HepG2 (cell line): ENCODE measurements at regions not wholly inside any gene's neighbourhood (a gene's known extent, or its start where the extent isn't known, plus 50 kb on each side); places are given as distances from the start of the nearest gene placed in this dataset.

ENCODE experiments used
- ARID2 ChIP-seq: sonication (generic); formaldehyde crosslinking; IDR thresholded peaks from 2 replicates; pipeline ENCODE4 v1.8.1; 2022; ENCODE audit warnings: mild to moderate bottlenecking, missing genetic modification reagents, borderline replicate concordance
- ARID3A ChIP-seq: IDR thresholded peaks from 2 replicates; pipeline ENCODE4 v1.6.1; 2012; ENCODE audit warnings: low read depth, low read length, improper control_type of control experiment
- ATF3 ChIP-seq: sonication (generic); formaldehyde crosslinking; IDR thresholded peaks from 2 replicates; pipeline ENCODE4 v1.4.0; 2020; ENCODE audit warnings: missing genetic modification reagents
- EHMT2 ChIP-seq: fragments of 200-600 bp; sonication (generic); IDR thresholded peaks from 2 replicates; pipeline ENCODE4 v1.7.0; 2017; ENCODE audit warnings: antibody characterized with exemption, low read depth, low read length, borderline replicate concordance
- FIP1L1 ChIP-seq: fragments of 200-400 bp; formaldehyde crosslinking; IDR thresholded peaks from 2 replicates; pipeline ENCODE4 v1.6.1; 2018; ENCODE audit warnings: low read depth, mild to moderate bottlenecking, low read length, moderate library complexity, borderline replicate concordance; ENCODE audit not compliant: insufficient read depth
- IKZF4 ChIP-seq: sonication (generic); formaldehyde crosslinking; IDR thresholded peaks from 2 replicates; pipeline ENCODE4 v1.5.1; 2020; ENCODE audit warnings: borderline replicate concordance, mild to moderate bottlenecking, low read depth, missing genetic modification reagents; ENCODE audit errors: not compliant biosample characterization
- MED1 ChIP-seq: sonication (generic); formaldehyde crosslinking; IDR thresholded peaks from 2 replicates; pipeline ENCODE4 v1.4.0; 2020; ENCODE audit warnings: missing genetic modification reagents
- PAF1 ChIP-seq: IDR thresholded peaks from 2 replicates; pipeline ENCODE4 v1.6.1; 2016; ENCODE audit warnings: missing genetic modification reagents, missing compliant biosample characterization
- PCBP1 ChIP-seq: fragments of 200-400 bp; formaldehyde crosslinking; IDR thresholded peaks from 2 replicates; pipeline ENCODE4 v1.6.1; 2017; ENCODE audit warnings: mild to moderate bottlenecking, low read depth, low read length, borderline replicate concordance
- RAD21 ChIP-seq: fragments of 450-650 bp; formaldehyde crosslinking; IDR thresholded peaks from 2 replicates; pipeline ENCODE4 v1.5.0; 2020; ENCODE audit warnings: mild to moderate bottlenecking
- SMC3 ChIP-seq: IDR thresholded peaks from 2 replicates; pipeline ENCODE4 v1.6.1; 2011; ENCODE audit warnings: low read length, improper control_type of control experiment
- TARDBP ChIP-seq: sonication (generic); formaldehyde crosslinking; IDR thresholded peaks from 2 replicates; pipeline ENCODE4 v1.8.0; 2022; ENCODE audit warnings: mild to moderate bottlenecking, missing genetic modification reagents
- ZBTB49 ChIP-seq: sonication (generic); formaldehyde crosslinking; IDR thresholded peaks from 2 replicates; pipeline ENCODE4 v1.4.0; 2020; ENCODE audit warnings: missing genetic modification reagents, borderline replicate concordance
- ZNF317 ChIP-seq: sonication (generic); formaldehyde crosslinking; IDR thresholded peaks from 2 replicates; pipeline ENCODE4 v1.5.0; 2020; ENCODE audit warnings: mild to moderate bottlenecking, missing genetic modification reagents

- no peak for TF ChIP-seq PAF1 (CRISPR knock-in tag)
- TF ChIP-seq ATF3 (CRISPR knock-in tag): no peak
- TF ChIP-seq EHMT2: no peak
- no peak for TF ChIP-seq ARID2 (CRISPR knock-in tag)
- no peak for TF ChIP-seq PCBP1
- TF ChIP-seq SMC3: no peak
- TF ChIP-seq TARDBP (CRISPR knock-in tag): no peak
- TF ChIP-seq IKZF4: no peak
- no peak for TF ChIP-seq MED1
- TF ChIP-seq ZNF317 (CRISPR knock-in tag): no peak
- TF ChIP-seq FIP1L1: no peak
- TF ChIP-seq ZBTB49 (CRISPR knock-in tag): no peak
- no peak for TF ChIP-seq RAD21
- TF ChIP-seq ARID3A: no peak
These were observed 1014.2 kb downstream of the TUSC7 start for GRCh38 chr3:117723825-117724224.
